ENCODE measurements at regions not wholly inside any gene's neighbourhood (a gene's known extent, or its start where the extent isn't known, plus 50 kb on each side); places are given as distances from the start of the nearest gene placed in this dataset.
A peak's percentile ranks its signal among the peaks of the same experiment; 100 is the strongest.
"Not testable (repeated sequence)": the region's sequence is repeated elsewhere in the genome, so short reads cannot be mapped to it uniquely, and the experiment has no call there.

- not testable (repeated sequence) for FAIRE-seq; DNase-seq (ENCODE audit: low spot score)
Observed at GRCh38 chr9:39018107-39018506, 269.9 kb downstream of the CNTNAP3 start.

- FAIRE-seq; DNase-seq (ENCODE audit: low spot score): not testable (repeated sequence)
Observed at GRCh38 chr9:39015178-39015577, 272.8 kb downstream of the CNTNAP3 start.

- not testable (repeated sequence) for FAIRE-seq; DNase-seq (ENCODE audit: low spot score)
Observed at GRCh38 chr9:39014805-39015123, 273.2 kb downstream of the CNTNAP3 start.

- not testable (repeated sequence) for FAIRE-seq; DNase-seq (ENCODE audit: low spot score)
Observed at GRCh38 chr9:39014096-39014804, 273.7 kb downstream of the CNTNAP3 start.

GRCh38 chr9:39009743-39010142, 278.2 kb downstream of the CNTNAP3 start:
- DNase-seq (ENCODE audit: low spot score); FAIRE-seq: not testable (repeated sequence)

- FAIRE-seq; DNase-seq (ENCODE audit: low spot score): not testable (repeated sequence)
Observed at GRCh38 chr9:39009343-39009742, 278.6 kb downstream of the CNTNAP3 start.

GRCh38 chr9:39008907-39009306, 279.1 kb downstream of the CNTNAP3 start:
- not testable (repeated sequence) for FAIRE-seq; DNase-seq (ENCODE audit: low spot score)

GRCh38 chr9:39005736-39006135, 282.2 kb downstream of the CNTNAP3 start:
- DNase-seq (ENCODE audit: low spot score) = peak; percentile 22
- FAIRE-seq = peak; percentile 20

- FAIRE-seq = not testable (repeated sequence)
- peak; percentile 44 for DNase-seq (ENCODE audit: low spot score)
Observed at GRCh38 chr9:39001085-39001593, 281.2 kb upstream of the FAM240B start.

GRCh38 chr9:38999277-38999676, 279.3 kb upstream of the FAM240B start:
- not testable (repeated sequence) for DNase-seq (ENCODE audit: low spot score); FAIRE-seq

GRCh38 chr9:38993690-38994089, 273.8 kb upstream of the FAM240B start:
- not testable (repeated sequence) for FAIRE-seq; DNase-seq (ENCODE audit: low spot score)

- not testable (repeated sequence) for DNase-seq (ENCODE audit: low spot score); FAIRE-seq
Observed at GRCh38 chr9:38993156-38993555, 273.2 kb upstream of the FAM240B start.

- DNase-seq (ENCODE audit: low spot score); FAIRE-seq: not testable (repeated sequence)
Observed at GRCh38 chr9:38978734-38979133, 258.8 kb upstream of the FAM240B start.

GRCh38 chr9:38969480-38969879, 249.5 kb upstream of the FAM240B start:
- not testable (repeated sequence) for FAIRE-seq

GRCh38 chr9:38968651-38969374, 248.9 kb upstream of the FAM240B start:
- DNase-seq (ENCODE audit: low spot score) = not testable (repeated sequence)
- FAIRE-seq = peak; percentile 98

More at GRCh38 chr9:38969480-38969879, 249.5 kb upstream of the FAM240B start:
- DNase-seq (ENCODE audit: low spot score) = not testable (repeated sequence)

GRCh38 chr9:38967866-38968265, 247.9 kb upstream of the FAM240B start:
- not testable (repeated sequence) for DNase-seq (ENCODE audit: low spot score); FAIRE-seq

GRCh38 chr9:38967285-38967684, 247.4 kb upstream of the FAM240B start:
- FAIRE-seq = not testable (repeated sequence)

GRCh38 chr9:38959812-38960211, 239.9 kb upstream of the FAM240B start:
- not testable (repeated sequence) for DNase-seq (ENCODE audit: low spot score); FAIRE-seq

More at GRCh38 chr9:38967285-38967684, 247.4 kb upstream of the FAM240B start:
- DNase-seq (ENCODE audit: low spot score) = not testable (repeated sequence)

GRCh38 chr9:38955837-38956236, 235.9 kb upstream of the FAM240B start:
- not testable (repeated sequence) for FAIRE-seq; DNase-seq (ENCODE audit: low spot score)

GRCh38 chr9:38952715-38953341, 232.9 kb upstream of the FAM240B start:
- not testable (repeated sequence) for FAIRE-seq; DNase-seq (ENCODE audit: low spot score)

GRCh38 chr9:38945929-38946570, 226.1 kb upstream of the FAM240B start:
- not testable (repeated sequence) for FAIRE-seq; DNase-seq (ENCODE audit: low spot score)
